Mesodermal cell (in vitro differentiated cells): ENCODE measurements at regions not wholly inside any gene's neighbourhood (a gene's known extent, or its start where the extent isn't known, plus 50 kb on each side); places are given as distances from the start of the nearest gene placed in this dataset.

Experiments
- H3K27ac ChIP-seq: 2 replicates; pipeline ENCODE4 v1.7.0; 2013; ENCODE audit warnings: mild to moderate bottlenecking, low read depth, low read length, moderate library complexity; ENCODE audit not compliant: severe bottlenecking
- H3K36me3 ChIP-seq: 2 replicates; pipeline ENCODE4 v1.7.1; 2013; ENCODE audit warnings: mild to moderate bottlenecking, low read length, moderate library complexity; ENCODE audit not compliant: control insufficient read depth, insufficient read depth
- H3K4me1 ChIP-seq: one replicate; pipeline ENCODE4 v1.7.1; 2013; ENCODE audit warnings: mild to moderate bottlenecking, low read length; ENCODE audit not compliant: insufficient read depth, control insufficient read depth, poor library complexity, severe bottlenecking
- H3K4me3 ChIP-seq: 2 replicates; pipeline ENCODE4 v1.7.0; 2013; ENCODE audit warnings: low read length, control low read depth, mild to moderate bottlenecking; ENCODE audit not compliant: insufficient read depth, poor library complexity, severe bottlenecking; ENCODE audit errors: extremely low read depth
- H3K9me3 ChIP-seq: 2 replicates; pipeline ENCODE4 v1.7.1; 2013; ENCODE audit warnings: mild to moderate bottlenecking, low read length, moderate library complexity; ENCODE audit not compliant: control insufficient read depth
- WGBS, 2 experiments: methylation state at CpG; one replicate each; pipeline ENCODE4 v1.1.5; 2013; ENCODE audit warnings: missing lambda C conversion rate in 2 of 2; ENCODE audit not compliant: insufficient coverage in 2 of 2; 5-methylcytosine and 5-hydroxymethylcytosine counted together

GRCh38 chr20:54293526-54293925, 85.6 kb downstream of the PFDN4 start:
- Histone ChIP-seq H3K36me3 (no peaks in the 10 kb centered on the region), H3K4me3 (no peak overlapping the region), H3K27ac (no peak overlapping the region), H3K4me1 (no peaks in the 10 kb centered on the region), H3K9me3 (no peaks in the 10 kb centered on the region)
- 83% methylated on average over 1 of the region's 2 CpGs; no CpG with 5 or more reads in 1 of the 2 experiments for WGBS, 2 experiments

DNA sequence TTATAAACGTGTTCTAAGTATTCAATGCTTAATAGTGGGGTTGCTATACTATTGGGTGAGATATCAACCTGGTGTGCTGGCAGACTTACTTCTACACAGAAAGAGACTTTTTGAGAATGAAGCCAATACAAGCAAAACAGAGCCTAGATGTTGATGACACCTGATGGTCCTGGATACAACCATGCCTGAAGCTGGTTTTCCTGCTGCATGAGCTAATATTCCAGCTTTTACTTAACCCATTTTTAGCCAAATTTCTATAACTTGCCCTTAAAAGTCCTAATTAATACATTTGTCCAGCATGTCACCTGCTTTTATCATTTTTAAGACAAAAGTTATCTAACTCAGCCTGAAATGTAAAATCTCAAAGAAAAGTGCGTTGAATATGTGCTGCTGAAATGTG, 86.2 kb downstream of the PFDN4 start:
- H3K9me3 ChIP-seq = no peaks in the 10 kb centered on the region
- no peak overlapping the region for H3K4me3 ChIP-seq
- WGBS, 2 experiments = 100% methylated on average over 1 of the region's 2 CpGs; no CpG with 5 or more reads in 1 of the 2 experiments
- H3K27ac ChIP-seq = no peak overlapping the region
- H3K36me3 ChIP-seq = no peaks in the 10 kb centered on the region
- H3K4me1 ChIP-seq = no peaks in the 10 kb centered on the region

DNA sequence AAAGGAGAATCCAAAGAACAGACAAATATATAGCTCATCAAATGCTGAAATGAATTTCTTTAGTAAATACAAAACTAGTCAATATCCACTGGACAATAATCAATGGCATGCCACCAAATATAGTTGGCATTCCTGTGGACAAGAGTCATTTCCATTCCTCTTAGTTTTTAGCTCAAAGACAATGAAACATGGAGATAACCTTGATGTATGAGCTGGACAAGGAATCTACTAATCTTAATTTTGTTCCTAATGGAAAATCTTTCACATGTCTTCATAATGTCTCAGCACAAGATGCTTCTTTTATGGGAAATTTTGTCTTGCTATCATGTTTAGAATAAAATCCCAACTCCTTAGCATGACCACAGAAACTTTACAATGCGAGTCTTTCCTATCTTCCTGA, 87.8 kb downstream of the PFDN4 start:
- H3K4me1 ChIP-seq = no peaks in the 10 kb centered on the region
- no peaks in the 10 kb centered on the region for H3K36me3 ChIP-seq
- 83% methylated on average over 1 of the region's 1 CpG; no CpG with 5 or more reads in 1 of the 2 experiments for WGBS, 2 experiments
- no peaks in the 10 kb centered on the region for H3K9me3 ChIP-seq
- no peak overlapping the region for H3K4me3 ChIP-seq
- H3K27ac ChIP-seq = no peak overlapping the region

DNA sequence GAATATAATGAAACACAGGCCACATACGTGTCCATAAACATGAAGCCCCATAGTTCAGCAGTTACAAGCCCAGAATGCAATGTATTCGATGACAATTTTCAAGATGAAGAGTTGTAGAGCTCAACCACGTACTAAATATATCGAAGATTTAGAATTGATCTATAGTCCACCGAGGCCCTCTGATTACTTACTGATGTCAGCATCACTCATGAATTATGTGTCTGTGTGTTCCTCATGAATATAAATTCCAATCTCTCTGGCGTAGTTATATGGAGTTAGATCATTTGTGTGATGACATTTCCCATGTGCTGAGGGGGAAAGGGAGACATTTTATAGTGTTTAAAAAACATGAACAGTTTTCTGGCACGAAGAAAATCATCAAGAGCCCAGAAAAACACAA, 97.5 kb downstream of the PFDN4 start:
- Histone ChIP-seq H3K9me3 (no peaks in the 10 kb centered on the region), H3K4me3 (no peak overlapping the region), H3K4me1 (peaks cover 6% of the 10 kb centered on the region), H3K36me3 (no peaks in the 10 kb centered on the region), H3K27ac (no peak overlapping the region)
- 93 to 95% methylated on average over 4 to 6 of the region's 7 CpGs for WGBS, 2 experiments

DNA sequence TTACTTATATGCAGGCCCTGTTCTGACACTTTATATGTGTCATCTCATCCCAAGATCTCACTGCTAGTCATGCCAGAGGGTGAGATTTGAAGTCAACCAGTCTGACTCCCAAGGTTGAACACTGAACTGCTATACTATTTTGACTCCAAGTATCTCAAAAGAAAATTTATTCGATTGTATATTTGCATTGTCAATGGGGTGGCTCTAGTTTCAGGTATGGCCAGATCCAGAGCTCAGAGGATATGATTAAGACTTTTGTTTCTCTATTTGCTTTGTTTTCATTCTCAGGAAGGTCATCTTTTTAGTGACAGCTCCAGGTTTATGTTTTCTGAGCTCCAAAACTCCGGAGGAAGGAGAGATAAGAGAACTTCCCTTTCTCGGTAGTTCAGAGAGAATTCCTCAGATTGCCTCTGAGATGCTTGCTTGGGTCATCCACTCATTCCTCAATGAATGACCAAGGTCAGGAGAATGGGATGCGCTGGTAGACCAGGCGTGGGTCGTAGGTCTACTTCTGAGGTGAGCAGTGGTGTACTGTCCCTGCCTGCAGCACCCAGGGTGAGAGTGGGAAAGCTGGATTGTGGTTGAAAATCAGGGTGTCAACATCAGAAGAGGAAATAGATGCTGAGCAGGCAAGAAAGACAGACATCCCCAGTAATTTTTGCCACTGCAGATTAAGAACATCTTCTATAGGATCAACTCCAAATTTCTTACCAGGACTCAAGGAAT, 99.3 kb downstream of the PFDN4 start:
- H3K9me3 ChIP-seq = no peaks in the 10 kb centered on the region
- H3K4me1 ChIP-seq = peaks cover 6% of the 10 kb centered on the region
- WGBS, 2 experiments = 56 to 87% methylated on average over 2 to 5 of the region's 6 CpGs
- no peaks in the 10 kb centered on the region for H3K36me3 ChIP-seq
- no peak overlapping the region for H3K4me3 ChIP-seq
- H3K27ac ChIP-seq = no peak overlapping the region

DNA sequence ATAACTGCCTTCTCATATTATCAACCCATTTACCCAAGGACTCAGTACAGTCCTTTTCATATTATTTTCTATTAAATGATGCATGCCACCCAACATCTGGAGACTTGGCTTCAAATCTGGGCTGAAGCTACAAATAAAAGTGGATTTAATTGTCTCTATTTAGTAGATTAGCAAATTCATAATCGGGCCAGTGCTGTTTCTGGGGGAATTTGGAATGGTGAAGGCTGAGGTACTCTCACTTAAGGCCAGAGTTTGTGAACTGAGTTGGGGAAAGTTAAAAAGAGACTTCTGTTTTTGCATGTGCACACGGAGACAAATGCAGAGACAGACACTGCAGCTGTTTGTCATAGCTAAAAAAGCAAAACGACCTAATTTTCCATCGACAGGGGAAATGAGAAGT, 100.9 kb downstream of the PFDN4 start:
- 90 to 100% methylated on average over 2 to 3 of the region's 4 CpGs for WGBS, 2 experiments
- Histone ChIP-seq H3K4me3 (no peak overlapping the region), H3K9me3 (no peaks in the 10 kb centered on the region), H3K27ac (no peak overlapping the region), H3K36me3 (no peaks in the 10 kb centered on the region), H3K4me1 (peaks cover 6% of the 10 kb centered on the region)

- WGBS, 2 experiments = no CpG with 5 or more reads among the region's 1 CpG
- Histone ChIP-seq H3K9me3 (no peaks in the 10 kb centered on the region), H3K27ac (no peak overlapping the region), H3K4me3 (no peak overlapping the region), H3K4me1 (no peaks in the 10 kb centered on the region), H3K36me3 (no peaks in the 10 kb centered on the region)
Observed at GRCh38 chr20:54318892-54319291, 111.0 kb downstream of the PFDN4 start.

DNA sequence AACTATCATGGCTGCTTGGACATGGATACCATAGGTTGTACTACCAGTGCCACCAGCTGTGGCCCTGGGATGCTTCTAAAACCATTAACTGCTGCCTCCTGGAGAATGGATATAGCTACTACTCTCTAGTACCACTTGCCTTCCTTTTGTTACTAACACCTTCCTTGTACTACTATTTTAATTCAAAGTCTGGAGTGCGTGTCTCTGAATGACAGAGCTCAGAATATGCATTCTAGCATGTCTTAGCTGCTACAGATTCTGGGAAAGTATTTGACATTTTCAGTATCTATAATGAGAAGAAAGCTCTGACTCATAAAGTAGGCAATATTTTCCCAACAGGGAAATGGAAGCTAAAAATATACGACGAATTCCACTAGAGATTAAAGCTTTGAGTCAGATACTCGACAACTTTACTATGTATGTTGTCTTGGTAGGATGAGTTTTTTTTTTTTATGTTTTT, 112.3 kb downstream of the PFDN4 start:
- no peak overlapping the region for H3K4me3 ChIP-seq
- no peak overlapping the region for H3K27ac ChIP-seq
- no peaks in the 10 kb centered on the region for H3K9me3 ChIP-seq
- no peaks in the 10 kb centered on the region for H3K36me3 ChIP-seq
- no peaks in the 10 kb centered on the region for H3K4me1 ChIP-seq
- no CpG with 5 or more reads among the region's 4 CpGs for WGBS, 2 experiments

- no peak overlapping the region for H3K27ac ChIP-seq
- no peaks in the 10 kb centered on the region for H3K9me3 ChIP-seq
- H3K4me3 ChIP-seq = no peak overlapping the region
- H3K36me3 ChIP-seq = no peaks in the 10 kb centered on the region
- no peaks in the 10 kb centered on the region for H3K4me1 ChIP-seq
- WGBS, 2 experiments = 86% methylated on average over 1 of the region's 3 CpGs; no CpG with 5 or more reads in 1 of the 2 experiments
Observed at GRCh38 chr20:54321352-54322087, 113.6 kb downstream of the PFDN4 start.

DNA sequence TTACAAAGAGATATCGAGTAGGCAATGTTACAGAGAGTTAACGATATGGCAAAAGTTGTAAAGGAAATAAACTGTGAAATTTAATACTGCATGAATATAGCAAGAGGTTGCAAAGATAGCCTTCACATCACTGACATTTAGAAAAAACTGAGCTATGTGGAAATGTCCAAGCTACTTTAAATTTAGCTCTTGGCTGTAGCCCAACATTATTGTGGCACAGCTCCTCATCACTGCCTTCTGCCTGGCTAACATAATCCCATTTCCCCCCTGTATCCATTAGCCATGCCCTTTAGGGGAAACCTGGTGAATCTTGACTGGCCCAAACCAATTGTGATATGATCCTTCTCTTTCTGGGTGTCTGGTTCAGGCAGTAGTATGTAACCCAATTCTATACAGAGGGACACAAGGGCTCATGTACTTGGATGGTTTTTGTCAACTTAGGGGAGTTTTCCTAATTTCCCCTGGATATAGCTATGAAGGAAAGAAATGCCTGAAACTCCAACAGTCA, 115.4 kb downstream of the PFDN4 start:
- no peak overlapping the region for H3K27ac ChIP-seq
- H3K4me3 ChIP-seq = no peak overlapping the region
- H3K4me1 ChIP-seq = no peaks in the 10 kb centered on the region
- WGBS, 2 experiments = no CpG with 5 or more reads among the region's 2 CpGs
- no peaks in the 10 kb centered on the region for H3K9me3 ChIP-seq
- no peaks in the 10 kb centered on the region for H3K36me3 ChIP-seq

- H3K36me3 ChIP-seq = no peaks in the 10 kb centered on the region
- no peak overlapping the region for H3K4me3 ChIP-seq
- no peak overlapping the region for H3K27ac ChIP-seq
- no peaks in the 10 kb centered on the region for H3K4me1 ChIP-seq
- H3K9me3 ChIP-seq = no peaks in the 10 kb centered on the region
- WGBS, 2 experiments = 94% methylated on average over 2 of the region's 4 CpGs; no CpG with 5 or more reads in 1 of the 2 experiments
Observed at GRCh38 chr20:54324041-54324440, 116.2 kb downstream of the PFDN4 start.
